SK-N-SH (cell line): ENCODE measurements at regions not wholly inside any gene's neighbourhood (a gene's known extent, or its start where the extent isn't known, plus 50 kb on each side); places are given as distances from the start of the nearest gene placed in this dataset.

ENCODE experiments used
- CTCF ChIP-seq: fragments of 200-600 bp; sonication (generic); IDR thresholded peaks from 2 replicates; pipeline ENCODE4 v1.6.1; 2017; ENCODE audit warnings: antibody characterized with exemption, mild to moderate bottlenecking, moderate library complexity
- EP300 ChIP-seq, 2 experiments: IDR thresholded peaks; 2 replicates each; pipeline versions ENCODE4 v1.4.0 to v1.6.1; 2012; ENCODE audit warnings: borderline replicate concordance in 1 of 2, low read depth in 1 of 2, low read length in 1 of 2
- FOXM1 ChIP-seq: IDR thresholded peaks from 2 replicates; pipeline ENCODE4 v1.4.0; 2012; ENCODE audit warnings: low read depth, mild to moderate bottlenecking
- NRF1 ChIP-seq: IDR thresholded peaks from 2 replicates; pipeline ENCODE4 v1.6.1; 2012; ENCODE audit warnings: low read depth, mild to moderate bottlenecking, low read length
- POLR2AphosphoS5 ChIP-seq: IDR thresholded peaks from 2 replicates; pipeline ENCODE4 v1.6.1; 2012; ENCODE audit warnings: low read depth, low read length
- RAD21 ChIP-seq: IDR thresholded peaks from 2 replicates; pipeline ENCODE4 v1.6.1; 2012; ENCODE audit warnings: mild to moderate bottlenecking, low read length
- REST ChIP-seq: IDR thresholded peaks from 2 replicates; pipeline ENCODE4 v1.6.1; 2012; ENCODE audit warnings: mild to moderate bottlenecking, low read depth, low read length, moderate library complexity
- TAF1 ChIP-seq: IDR thresholded peaks from 2 replicates; pipeline ENCODE4 v1.6.1; 2012; ENCODE audit warnings: low read depth, mild to moderate bottlenecking, low read length, moderate library complexity, borderline replicate concordance
- USF1 ChIP-seq: IDR thresholded peaks from 2 replicates; pipeline ENCODE4 v1.4.0; 2012; ENCODE audit warnings: low read depth, borderline replicate concordance
- TF ChIP-seq, protein P1 (sequence below): fragments of 150-350 bp; IDR thresholded peaks from 2 replicates; pipeline ENCODE4 v1.6.1; 2017; ENCODE audit warnings: antibody characterized with exemption, low read length, low read depth, borderline replicate concordance

DNA sequence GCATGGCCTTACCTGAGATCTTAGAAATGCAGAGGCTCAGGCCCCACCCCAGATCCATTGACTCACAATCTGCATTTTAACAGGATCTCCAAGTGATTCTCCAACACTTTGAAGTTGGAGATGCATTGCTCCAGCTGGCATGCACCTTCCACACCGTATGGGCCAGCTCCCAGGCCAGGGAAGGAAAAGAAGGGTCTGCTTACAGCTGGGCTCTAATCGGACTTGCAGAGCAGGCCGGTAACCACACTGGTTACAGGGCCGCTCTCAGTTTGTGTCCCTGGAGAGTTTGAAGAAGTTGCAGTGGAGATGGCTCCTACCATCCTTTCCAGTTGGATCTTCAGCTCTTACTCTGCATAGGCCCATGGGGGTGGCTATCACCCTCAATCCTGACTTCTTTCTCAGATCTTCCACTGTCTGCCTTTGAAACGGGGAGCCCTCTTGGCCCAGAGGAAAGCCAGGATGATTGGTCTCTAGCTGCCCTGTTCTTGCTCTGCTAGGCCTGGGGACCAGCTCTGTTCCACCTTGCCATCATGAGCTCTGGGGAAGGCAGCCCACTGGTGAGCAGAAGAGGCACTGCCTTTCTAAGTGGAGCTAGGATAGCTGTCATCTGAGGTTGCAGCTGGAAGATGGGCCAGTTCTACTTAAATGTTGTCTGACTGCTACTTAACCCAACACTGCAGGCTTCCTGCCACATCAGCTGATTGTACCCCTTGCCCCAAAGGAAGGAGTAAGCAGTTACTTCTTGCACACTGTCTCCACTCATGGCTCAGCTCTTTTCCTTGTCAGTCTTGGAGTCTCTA is 105.6 kb upstream of the NAV2 start:
- no peak for TF ChIP-seq CTCF
- TF ChIP-seq EP300 (IDR thresholded peaks at IDR 0.05; ENCODE audit: borderline replicate concordance in 1 of 2, low read depth in 1 of 2, low read length in 1 of 2): no peak
- TF ChIP-seq USF1: no peak
- no peak for TF ChIP-seq NRF1
- TF ChIP-seq TAF1: no peak
- TF ChIP-seq FOXM1: no peak
- no peak for TF ChIP-seq RAD21
- no peak for TF ChIP-seq POLR2AphosphoS5
- TF ChIP-seq, protein P1, sequence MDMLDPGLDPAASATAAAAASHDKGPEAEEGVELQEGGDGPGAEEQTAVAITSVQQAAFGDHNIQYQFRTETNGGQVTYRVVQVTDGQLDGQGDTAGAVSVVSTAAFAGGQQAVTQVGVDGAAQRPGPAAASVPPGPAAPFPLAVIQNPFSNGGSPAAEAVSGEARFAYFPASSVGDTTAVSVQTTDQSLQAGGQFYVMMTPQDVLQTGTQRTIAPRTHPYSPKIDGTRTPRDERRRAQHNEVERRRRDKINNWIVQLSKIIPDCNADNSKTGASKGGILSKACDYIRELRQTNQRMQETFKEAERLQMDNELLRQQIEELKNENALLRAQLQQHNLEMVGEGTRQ: no peak
- no peak for TF ChIP-seq REST
